ENCODE measurements at regions not wholly inside any gene's neighbourhood (a gene's known extent, or its start where the extent isn't known, plus 50 kb on each side); places are given as distances from the start of the nearest gene placed in this dataset.

GRCh38 chr3:165283328-165283727 is 87.1 kb upstream of the SLITRK3 start:
- DNase-seq = no peak

- no peak for DNase-seq
Observed at GRCh38 chr3:165279471-165279870, 83.3 kb upstream of the SLITRK3 start.

GRCh38 chr3:165273411-165273810 is 77.2 kb upstream of the SLITRK3 start:
- no peak for DNase-seq

- no peak for DNase-seq
Observed at GRCh38 chr3:165259541-165260193, 63.5 kb upstream of the SLITRK3 start.

- no peak for DNase-seq
Observed at GRCh38 chr3:165256554-165257065, 60.4 kb upstream of the SLITRK3 start.

GRCh38 chr3:165254812-165255211 is 58.6 kb upstream of the SLITRK3 start:
- peak in 1 of 2 experiments; percentile 41 for DNase-seq
